ENCODE measurements at regions not wholly inside any gene's neighbourhood (a gene's known extent, or its start where the extent isn't known, plus 50 kb on each side); places are given as distances from the start of the nearest gene placed in this dataset.

DNA sequence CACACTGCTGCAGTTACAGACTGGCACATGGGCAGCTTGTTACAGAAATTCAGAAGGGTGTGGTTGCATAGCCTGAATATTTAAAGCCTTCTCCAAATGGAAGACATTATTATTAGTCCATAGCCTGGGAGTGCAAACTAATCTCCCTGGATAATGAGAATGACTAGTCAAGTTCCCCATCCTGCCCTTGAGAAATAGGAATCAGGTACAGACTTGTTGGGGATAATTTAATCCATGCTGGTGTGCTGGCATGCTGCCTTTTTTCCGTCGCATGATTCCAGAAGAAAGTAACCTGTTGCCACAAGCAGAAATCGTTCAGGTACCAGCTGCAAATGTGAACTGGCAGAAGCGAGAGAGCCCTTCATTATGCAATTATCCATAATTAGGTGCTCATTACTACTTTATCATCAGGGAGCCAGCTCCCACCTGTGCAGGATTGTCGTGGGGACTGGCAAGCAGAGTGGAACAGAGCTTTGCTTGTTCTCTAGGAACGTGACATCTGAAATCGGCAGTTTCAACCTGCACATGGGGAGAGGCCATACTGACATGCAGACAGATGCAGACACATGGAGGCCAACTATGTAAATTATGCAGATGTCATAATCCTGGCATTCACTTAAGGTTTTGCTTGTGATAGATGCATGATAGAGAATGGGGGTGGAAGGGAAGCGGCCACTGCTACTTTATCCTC, 419.4 kb downstream of the PMP22 start:
- intact Hi-C loops (cut with micrococcal nuclease) (no loop called here), in situ Hi-C loops (cut with MboI) (no loop called here)
- FAIRE-seq: no peak
- H3K27ac ChIP-seq (ENCODE audit: extremely low read depth, low read depth, low read length): no peak overlapping the region
- no peaks in the 10 kb centered on the region for H3K27me3 ChIP-seq (ENCODE audit: control insufficient read depth in 2 of 2, insufficient read depth in 2 of 2, low read length in 2 of 2)
- no peak overlapping the region for H3K4me3 ChIP-seq
- no peaks in the 10 kb centered on the region for H3K4me1 ChIP-seq (replicated peaks in 1 of 2; ENCODE audit: control insufficient read depth in 2 of 2, insufficient read depth in 2 of 2, low read length in 2 of 2)
- ChIA-PET CTCF (ENCODE audit: low intra/inter-chr PET ratio) (no interaction called here), POLR2A (interaction anchor here (0.8 kb wide), 1 partner anchor 39 kb away, joined by 3 read pairs; no protein-coding TSS in a partner anchor)
- no peak overlapping the region for H3K4me2 ChIP-seq (ENCODE audit: insufficient read depth, low read length)
- no peak for DNase-seq (ENCODE audit: extremely low read depth in 1 of 4, low spot score in 3 of 4)
- no peaks in the 10 kb centered on the region for H3K9me3 ChIP-seq (replicated peaks; ENCODE audit: control insufficient read depth, insufficient read depth, low read depth, low read length)
- H3K9me1 ChIP-seq (ENCODE audit: control insufficient read depth, insufficient read depth, low read length): no peaks in the 10 kb centered on the region
- H3K9ac ChIP-seq (ENCODE audit: insufficient read depth in 1 of 2, low read depth in 2 of 2, low read length in 2 of 2): no peak overlapping the region
- BruUV-seq (replicated peaks): no TSS peak
- H2AFZ ChIP-seq (ENCODE audit: low read depth, low read length): no peak overlapping the region
- H4K20me1 ChIP-seq (replicated peaks; ENCODE audit: control insufficient read depth, insufficient read depth, low read length): no peaks in the 10 kb centered on the region
- under 1% methylated on average over 8 of the region's 8 CpGs for WGBS (ENCODE audit: insufficient coverage, low coverage, missing lambda C conversion rate)
- H3K79me2 ChIP-seq (ENCODE audit: control insufficient read depth, insufficient read depth, low read length): no peaks in the 10 kb centered on the region
- ATAC-seq: no peak
- TF ChIP-seq ZKSCAN8 (CRISPR knock-in tag; IDR thresholded peaks at IDR 0.05) (no peak), ZNF184 (CRISPR knock-in tag; IDR thresholded peaks at IDR 0.05) (no peak)
- H3K36me3 ChIP-seq (ENCODE audit: control insufficient read depth, insufficient read depth, low read length): no peaks in the 10 kb centered on the region

DNA sequence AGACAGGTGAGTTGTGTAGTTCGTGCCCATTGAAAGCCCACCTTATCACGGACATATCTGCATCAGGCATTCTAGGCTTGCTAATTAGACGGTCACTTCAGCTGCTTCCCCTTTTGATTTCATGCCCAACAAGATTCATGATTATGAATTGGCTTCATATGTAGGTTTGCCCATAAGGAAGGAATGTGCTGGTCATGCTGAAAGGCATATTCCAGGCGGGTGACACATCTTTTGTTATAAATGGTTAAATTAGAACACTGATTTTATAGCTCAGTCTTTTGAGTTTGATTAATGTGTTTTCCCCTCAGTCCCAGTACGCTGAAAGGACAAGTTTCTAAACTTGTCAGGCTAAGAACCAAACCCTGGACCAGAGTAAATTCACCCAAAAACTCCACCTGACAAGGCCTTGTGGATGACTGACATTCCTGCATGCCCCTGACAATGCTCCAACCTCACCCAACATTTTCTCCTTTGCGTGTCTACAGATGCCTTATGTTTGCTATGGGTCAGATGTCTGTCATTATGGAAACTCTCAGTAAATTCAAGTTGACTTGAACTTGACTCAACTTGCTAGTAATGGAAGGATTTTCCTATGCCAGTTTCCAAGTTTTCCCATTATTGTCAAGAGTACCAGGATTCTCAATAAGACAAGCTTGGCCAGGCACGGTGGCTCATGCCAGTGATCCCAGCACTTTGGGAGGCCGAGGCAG, 421.9 kb downstream of the PMP22 start:
- BruUV-seq (replicated peaks): no TSS peak
- in situ Hi-C loops (cut with MboI) (no loop called here), intact Hi-C loops (cut with micrococcal nuclease) (no loop called here)
- ChIA-PET POLR2A (interaction anchor here (0.8 kb wide), 1 partner anchor 17 kb away, joined by 3 read pairs; no protein-coding TSS in a partner anchor), CTCF (ENCODE audit: low intra/inter-chr PET ratio) (no interaction called here)
- Histone ChIP-seq H3K79me2 (ENCODE audit: control insufficient read depth, insufficient read depth, low read length) (no peaks in the 10 kb centered on the region), H3K9me1 (ENCODE audit: control insufficient read depth, insufficient read depth, low read length) (no peaks in the 10 kb centered on the region), H4K20me1 (replicated peaks; ENCODE audit: control insufficient read depth, insufficient read depth, low read length) (no peaks in the 10 kb centered on the region), H3K4me2 (ENCODE audit: insufficient read depth, low read length) (no peak overlapping the region), H3K9ac (ENCODE audit: insufficient read depth in 1 of 2, low read depth in 2 of 2, low read length in 2 of 2) (no peak overlapping the region), H3K27ac (ENCODE audit: extremely low read depth, low read depth, low read length) (no peak overlapping the region), H3K9me3 (replicated peaks; ENCODE audit: control insufficient read depth, insufficient read depth, low read depth, low read length) (no peaks in the 10 kb centered on the region), H3K4me3 (no peak overlapping the region), H2AFZ (ENCODE audit: low read depth, low read length) (no peak overlapping the region), H3K27me3 (ENCODE audit: control insufficient read depth in 2 of 2, insufficient read depth in 2 of 2, low read length in 2 of 2) (no peaks in the 10 kb centered on the region), H3K36me3 (ENCODE audit: control insufficient read depth, insufficient read depth, low read length) (no peaks in the 10 kb centered on the region), H3K4me1 (replicated peaks in 1 of 2; ENCODE audit: control insufficient read depth in 2 of 2, insufficient read depth in 2 of 2, low read length in 2 of 2) (no peaks in the 10 kb centered on the region)
- ATAC-seq (no peak), DNase-seq (ENCODE audit: extremely low read depth in 1 of 4, low spot score in 3 of 4) (no peak), FAIRE-seq (no peak)
- 0% methylated on average over 8 of the region's 8 CpGs for WGBS (ENCODE audit: insufficient coverage, low coverage, missing lambda C conversion rate)
- TF ChIP-seq, protein P1, sequence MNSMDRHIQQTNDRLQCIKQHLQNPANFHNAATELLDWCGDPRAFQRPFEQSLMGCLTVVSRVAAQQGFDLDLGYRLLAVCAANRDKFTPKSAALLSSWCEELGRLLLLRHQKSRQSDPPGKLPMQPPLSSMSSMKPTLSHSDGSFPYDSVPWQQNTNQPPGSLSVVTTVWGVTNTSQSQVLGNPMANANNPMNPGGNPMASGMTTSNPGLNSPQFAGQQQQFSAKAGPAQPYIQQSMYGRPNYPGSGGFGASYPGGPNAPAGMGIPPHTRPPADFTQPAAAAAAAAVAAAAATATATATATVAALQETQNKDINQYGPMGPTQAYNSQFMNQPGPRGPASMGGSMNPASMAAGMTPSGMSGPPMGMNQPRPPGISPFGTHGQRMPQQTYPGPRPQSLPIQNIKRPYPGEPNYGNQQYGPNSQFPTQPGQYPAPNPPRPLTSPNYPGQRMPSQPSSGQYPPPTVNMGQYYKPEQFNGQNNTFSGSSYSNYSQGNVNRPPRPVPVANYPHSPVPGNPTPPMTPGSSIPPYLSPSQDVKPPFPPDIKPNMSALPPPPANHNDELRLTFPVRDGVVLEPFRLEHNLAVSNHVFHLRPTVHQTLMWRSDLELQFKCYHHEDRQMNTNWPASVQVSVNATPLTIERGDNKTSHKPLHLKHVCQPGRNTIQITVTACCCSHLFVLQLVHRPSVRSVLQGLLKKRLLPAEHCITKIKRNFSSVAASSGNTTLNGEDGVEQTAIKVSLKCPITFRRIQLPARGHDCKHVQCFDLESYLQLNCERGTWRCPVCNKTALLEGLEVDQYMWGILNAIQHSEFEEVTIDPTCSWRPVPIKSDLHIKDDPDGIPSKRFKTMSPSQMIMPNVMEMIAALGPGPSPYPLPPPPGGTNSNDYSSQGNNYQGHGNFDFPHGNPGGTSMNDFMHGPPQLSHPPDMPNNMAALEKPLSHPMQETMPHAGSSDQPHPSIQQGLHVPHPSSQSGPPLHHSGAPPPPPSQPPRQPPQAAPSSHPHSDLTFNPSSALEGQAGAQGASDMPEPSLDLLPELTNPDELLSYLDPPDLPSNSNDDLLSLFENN (IDR thresholded peaks at IDR 0.05; ENCODE audit: low read depth in 2 of 2, low read length in 2 of 2): no peak
- TF ChIP-seq POLR2AphosphoS2 (IDR thresholded peaks at IDR 0.05; ENCODE audit: low read length) (no peak), MED1 (CRISPR knock-in tag; IDR thresholded peaks at IDR 0.05; ENCODE audit: borderline replicate concordance) (no peak), ZNF121 (CRISPR knock-in tag; conservative IDR thresholded peaks at IDR 0.05) (no peak), ZNF717 (CRISPR knock-in tag; IDR thresholded peaks at IDR 0.05) (no peak)
- TF ChIP-seq, protein P2, sequence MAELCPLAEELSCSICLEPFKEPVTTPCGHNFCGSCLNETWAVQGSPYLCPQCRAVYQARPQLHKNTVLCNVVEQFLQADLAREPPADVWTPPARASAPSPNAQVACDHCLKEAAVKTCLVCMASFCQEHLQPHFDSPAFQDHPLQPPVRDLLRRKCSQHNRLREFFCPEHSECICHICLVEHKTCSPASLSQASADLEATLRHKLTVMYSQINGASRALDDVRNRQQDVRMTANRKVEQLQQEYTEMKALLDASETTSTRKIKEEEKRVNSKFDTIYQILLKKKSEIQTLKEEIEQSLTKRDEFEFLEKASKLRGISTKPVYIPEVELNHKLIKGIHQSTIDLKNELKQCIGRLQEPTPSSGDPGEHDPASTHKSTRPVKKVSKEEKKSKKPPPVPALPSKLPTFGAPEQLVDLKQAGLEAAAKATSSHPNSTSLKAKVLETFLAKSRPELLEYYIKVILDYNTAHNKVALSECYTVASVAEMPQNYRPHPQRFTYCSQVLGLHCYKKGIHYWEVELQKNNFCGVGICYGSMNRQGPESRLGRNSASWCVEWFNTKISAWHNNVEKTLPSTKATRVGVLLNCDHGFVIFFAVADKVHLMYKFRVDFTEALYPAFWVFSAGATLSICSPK (IDR thresholded peaks at IDR 0.05; ENCODE audit: borderline replicate concordance): no peak
